ENCODE measurements at regions not wholly inside any gene's neighbourhood (a gene's known extent, or its start where the extent isn't known, plus 50 kb on each side); places are given as distances from the start of the nearest gene placed in this dataset.

DNA sequence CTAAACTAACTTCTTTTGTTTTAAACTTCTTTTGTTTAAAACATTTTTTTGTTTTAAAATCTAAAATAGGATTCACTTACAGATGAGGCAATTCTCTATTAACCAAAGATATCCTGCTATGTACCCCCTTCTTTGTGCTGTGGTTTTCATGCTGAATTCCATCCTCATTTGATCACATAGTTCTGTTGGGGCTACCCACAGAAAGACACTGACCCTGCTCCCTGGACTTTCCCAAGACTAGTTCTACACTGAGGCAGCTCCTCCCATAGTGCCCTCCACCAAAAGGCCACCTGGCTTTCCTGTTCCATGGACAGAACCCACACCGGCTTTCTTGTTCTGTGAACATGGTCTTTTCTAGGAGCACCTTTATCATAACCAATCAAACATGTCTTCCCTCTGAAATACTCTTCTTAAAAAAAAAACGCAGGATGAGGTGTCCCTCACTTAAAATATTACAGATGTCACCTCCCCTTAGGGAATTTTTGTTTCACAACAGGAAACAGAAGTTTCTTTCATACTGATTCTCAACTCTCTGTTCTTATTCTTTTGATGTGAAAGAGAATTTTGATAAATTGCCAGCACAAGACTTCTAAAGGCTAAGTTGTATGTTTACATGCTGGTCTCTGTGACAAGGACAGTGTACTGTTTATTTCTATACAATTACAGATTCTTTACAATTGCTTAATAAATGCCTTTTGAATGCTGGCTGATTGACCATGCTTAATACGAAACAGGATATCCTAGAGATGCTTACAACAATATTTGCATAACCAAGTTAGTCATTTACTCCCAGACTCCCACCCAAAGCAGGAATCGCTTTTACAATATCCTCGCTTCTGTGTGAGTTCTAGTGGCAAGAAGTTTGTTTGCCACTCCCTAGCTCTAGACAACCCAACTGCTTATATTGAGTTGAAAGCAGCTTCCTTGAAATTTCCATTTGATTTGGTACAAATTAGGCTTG, 300.4 kb downstream of the DTWD2 start:
- DNase-seq, result no peak

DNA sequence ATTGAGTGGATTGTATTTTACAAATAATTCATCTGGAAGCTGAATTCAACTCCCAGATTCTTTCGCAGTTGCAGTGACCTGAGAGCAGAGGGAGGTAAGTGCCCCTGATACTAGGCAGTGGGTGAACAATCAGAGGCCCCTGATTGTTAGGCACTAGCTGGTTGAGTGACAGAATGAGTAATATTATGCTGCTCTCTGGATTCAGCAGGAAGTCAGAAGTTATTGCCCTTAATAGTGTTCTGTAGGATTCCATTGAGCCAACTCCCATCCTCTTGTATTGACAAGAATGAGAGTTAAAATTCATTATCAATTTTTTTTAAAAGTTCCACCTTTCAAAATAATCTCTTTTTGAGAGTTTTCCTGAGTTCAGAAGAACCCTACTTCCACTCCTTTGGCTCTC, 301.2 kb downstream of the DTWD2 start:
- DNase-seq, result no peak

DNA sequence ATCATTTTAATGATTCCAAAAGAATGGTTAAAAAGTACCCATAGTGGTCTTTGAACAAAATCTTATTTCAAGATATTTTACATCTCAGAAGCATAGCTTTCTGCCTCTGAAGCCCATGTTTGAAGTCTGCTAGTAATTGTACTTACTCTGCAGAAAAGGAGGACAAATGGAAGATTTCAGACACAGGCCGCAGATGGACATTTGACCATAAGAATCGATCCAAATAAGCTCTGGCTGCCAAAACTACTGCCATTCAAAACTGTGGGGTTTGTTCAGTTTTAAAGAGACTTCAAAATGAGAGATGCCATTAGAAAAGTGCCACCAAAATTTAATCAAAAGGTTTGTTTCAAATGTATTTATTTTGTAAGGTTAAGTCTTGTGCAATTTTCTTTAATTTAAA, 306.7 kb downstream of the DTWD2 start:
- no peak for DNase-seq

DNA sequence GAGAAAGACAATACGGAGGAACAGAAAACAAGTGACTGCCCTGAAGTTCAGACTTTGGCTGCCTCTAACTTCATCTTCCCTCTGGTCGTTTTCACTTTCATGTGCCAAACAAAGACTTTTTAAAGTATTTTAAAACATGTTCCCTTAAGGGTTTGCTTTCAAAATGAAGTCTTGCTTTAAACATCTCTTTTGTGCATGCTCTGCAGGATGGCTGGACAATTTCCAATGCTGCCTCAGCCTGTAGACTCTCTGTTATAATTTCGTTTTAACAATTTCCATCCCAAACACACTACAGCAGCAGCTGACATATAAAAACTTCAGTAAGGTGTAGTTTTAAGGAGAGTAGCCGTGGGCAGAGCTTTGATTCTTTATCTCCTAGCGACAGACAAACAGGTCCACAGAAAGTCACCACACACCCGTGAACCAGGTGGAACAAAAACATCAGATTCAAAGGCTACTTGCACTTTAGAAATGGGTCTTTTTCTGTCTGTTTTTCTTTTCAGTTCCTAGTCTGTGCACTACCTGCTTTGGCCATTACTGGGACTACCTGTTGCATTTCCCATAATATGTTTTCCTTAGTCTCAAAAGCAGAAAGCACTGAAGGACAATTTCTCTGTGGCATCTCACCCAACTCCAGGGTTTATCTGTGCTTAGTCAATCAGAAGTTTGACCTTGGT, 308.9 kb downstream of the DTWD2 start:
- DNase-seq, result no peak

DNA sequence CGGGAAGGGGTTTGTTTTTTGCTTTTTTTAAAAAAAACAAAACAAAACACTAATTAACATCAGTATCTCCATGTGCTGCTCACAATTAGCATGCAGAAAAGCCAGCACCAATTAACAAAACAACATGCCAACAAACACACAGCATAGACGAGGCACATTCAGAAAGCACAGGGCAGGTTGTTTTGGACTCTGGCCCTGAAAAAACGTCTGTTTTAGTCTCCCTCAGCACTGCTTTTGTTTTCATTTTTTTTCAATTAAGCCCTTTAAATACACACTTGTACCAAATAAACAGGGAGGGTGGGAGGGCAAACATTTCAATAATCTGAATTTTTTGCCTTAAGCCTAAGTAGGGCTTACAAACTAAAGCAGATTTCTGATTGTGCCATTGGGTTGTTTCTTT, 309.6 kb downstream of the DTWD2 start:
- no peak for DNase-seq

DNA sequence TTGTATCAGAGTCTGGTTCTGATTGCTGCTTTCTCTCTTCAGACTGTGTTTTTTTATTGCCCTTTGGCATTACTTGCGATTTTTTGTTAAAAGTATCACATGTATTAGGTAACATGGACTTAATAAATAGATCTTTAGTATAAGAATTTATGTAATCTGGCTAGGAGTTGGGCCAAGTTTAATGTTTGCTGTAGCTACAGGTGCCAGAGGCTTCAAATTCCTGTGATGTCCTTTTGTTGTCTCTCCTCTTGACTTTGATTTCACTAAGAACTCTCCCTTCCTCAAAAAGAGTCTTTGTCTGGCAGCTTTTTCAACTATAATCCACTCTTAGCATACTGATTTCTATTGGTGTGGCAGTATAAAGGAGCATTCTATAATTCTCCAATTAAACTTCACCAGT, 313.1 kb downstream of the DTWD2 start:
- no peak for DNase-seq

DNA sequence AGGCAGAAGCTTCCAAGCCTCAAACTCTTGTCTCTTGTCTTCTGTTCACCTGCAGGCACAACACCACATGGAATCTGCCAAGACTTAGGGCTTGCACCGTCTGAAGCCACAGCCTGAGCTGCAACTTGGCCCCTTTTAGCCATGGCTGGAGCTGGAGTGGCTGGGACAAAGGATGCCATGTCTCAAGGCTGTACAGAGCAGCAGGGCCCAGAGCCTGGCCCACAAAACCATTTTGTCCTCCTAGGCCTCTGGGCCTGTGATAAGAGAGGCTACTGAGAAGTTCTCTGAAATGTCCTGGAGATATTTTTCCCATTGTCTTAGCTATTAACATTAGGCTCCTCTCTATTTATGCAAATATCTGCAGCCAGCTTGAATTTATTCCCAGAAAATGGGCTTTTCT, 330.8 kb downstream of the DTWD2 start:
- no peak for DNase-seq

DNA sequence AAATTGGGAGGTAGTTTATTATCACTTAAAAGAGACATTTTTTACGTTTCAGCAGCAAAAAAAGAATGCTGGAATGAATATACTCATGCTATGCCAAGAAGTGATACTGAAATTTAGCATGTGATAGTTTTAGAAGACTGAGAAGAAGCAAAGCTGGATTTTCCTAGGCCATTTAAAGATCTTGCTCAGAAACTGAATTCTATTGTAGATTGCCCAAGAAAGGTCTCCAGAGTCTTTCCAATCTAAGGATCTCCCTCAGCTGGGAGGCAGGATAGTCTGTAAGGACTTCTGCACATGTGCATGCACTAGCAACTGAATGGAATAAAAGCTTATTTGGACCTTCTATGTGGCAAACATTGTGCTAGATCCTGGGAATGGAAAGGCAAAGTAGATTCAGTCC, 334.5 kb downstream of the DTWD2 start:
- DNase-seq, result no peak

DNA sequence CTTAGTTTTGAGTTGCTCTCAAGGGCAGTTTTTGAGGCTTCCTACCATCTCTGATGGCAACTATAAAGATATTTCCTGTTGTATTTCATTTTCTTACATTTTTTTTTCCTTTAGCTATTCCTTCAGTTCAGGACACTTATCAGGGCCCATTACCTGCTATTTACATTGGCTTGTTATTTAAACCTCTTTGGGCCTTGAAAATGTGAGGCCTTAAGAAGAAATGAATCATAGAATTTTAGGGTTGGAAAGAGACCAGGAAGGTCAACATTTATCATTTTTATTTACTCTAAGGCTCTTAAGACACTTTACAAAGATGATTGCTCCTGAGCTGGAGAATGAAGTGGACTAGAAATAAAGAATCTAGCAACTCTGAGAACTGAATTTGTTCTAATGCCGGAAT, 335.2 kb downstream of the DTWD2 start:
- no peak for DNase-seq

DNA sequence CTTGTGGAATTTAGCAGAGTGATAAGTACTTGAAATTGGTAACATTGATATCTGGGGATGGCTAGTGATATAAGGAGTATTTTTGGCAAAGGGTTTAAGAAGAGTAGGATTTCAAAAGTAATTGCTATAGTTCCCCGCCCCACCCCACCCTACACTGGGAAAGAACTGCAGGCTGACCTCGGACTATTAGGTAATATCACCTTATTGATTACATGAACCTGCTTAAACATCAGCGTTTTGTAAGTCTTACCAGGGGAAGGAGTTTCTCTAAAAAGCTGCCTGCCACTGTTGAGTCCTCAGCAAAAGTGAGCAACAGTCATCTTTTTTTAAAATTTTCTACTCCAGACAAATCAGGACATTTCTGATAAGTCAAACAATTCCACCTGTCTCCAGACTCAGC, 337.3 kb downstream of the DTWD2 start:
- DNase-seq, result no peak

DNA sequence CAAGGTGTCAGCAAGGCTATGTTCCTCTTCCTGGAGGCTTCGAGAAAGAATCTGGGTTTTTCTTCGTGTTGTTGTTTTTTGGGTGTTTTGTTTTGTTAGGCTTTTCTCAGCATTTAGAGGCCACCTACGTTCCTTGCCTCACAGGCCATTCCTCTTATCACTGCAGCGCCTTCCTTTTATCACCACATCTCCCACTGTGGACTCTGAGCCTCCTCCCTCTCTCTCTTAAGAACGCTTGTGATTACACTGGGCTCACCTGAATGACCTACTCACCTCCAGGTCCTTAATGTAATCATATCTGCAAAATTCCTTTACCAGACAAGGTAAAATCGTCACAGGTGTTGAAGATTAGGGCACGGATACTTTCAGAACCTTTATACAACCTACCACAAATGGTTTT, 340.8 kb downstream of the DTWD2 start:
- no peak for DNase-seq

DNA sequence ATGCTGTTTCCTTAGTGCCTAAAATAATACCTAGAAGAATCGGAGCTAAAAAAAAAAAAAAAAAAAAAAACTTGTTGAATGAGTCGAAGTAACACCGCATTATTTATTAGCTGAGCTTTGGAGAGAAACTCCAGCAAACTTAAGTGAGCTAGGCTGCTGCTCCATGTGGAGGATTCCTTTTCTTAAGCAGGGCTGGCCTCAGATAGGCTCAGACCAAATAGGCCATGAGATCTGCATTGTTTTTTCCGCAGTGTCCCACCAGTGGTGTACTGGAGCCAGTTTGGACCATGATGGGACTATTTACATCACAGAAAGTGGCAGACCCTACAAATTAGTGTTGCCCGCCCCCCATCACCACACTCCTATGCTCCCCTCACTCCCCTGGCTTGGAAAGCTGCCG, 341.4 kb downstream of the DTWD2 start:
- no peak for DNase-seq

DNA sequence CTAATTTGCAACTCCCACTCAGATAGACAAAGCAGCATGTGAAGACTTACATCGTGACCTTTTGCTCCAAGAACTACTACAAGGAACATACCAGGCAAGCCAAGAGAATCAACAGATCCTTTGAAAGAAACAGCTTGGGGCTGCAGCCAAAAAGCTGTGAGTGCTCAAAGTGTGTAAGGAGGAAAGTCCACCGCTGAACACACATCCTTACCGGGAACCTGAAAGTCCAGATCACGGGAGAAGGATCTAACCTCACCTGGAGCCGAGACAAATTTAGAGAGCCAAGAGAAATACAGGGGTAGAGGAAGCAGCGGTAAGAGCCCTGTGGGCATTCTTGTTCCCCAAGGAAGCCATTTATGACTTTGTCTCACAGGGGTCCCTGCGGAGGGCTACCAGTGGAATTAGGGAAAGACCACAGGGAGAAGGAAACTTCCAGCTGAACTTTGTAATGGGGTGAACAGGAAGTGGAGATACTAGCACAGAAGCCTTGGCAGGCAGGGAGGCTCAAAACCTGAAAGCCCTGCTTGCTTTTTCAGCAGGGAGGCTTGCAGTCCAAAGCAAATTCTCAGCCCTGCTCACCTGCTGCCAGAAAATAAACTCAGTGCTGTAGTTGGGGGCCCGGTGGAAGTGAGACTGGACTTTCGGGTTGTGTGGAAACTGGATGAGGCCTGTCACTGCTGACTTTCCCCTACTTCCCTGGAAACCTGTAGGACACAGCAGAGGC, 350.2 kb downstream of the DTWD2 start:
- no peak for DNase-seq

DNA sequence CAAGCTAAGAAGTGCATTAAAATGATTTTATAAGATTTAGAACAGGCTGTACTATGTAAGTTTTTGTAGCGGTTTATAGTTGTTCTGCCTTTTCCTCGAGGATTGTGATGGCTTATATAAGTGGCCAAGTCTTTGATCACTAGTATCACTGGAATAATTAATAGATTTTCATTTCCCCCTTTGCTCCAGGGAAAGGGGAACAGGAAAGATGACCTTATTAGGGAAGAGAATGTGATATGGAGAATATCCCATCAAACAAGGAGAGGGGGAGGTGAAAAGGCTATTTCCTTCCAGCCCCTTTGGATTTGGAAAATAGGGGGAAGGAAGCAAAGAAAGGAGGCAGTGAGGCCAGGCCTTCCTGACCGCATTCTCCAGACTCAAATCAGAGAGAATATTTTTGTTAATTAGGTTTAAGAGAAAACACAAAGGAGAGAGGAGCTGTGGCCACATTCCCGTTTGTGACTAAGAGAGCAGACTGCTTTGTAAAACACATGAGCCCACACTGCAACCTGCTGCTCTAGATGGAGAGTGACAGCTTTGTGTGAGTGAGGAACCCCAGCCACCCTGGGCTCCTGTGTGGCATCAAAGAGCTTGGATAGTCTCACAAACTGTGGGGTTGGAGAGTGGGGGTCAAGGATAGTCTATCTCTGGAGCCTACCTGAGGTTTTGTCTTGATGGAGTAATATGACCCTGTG, 359.5 kb downstream of the DTWD2 start:
- no peak for DNase-seq

DNA sequence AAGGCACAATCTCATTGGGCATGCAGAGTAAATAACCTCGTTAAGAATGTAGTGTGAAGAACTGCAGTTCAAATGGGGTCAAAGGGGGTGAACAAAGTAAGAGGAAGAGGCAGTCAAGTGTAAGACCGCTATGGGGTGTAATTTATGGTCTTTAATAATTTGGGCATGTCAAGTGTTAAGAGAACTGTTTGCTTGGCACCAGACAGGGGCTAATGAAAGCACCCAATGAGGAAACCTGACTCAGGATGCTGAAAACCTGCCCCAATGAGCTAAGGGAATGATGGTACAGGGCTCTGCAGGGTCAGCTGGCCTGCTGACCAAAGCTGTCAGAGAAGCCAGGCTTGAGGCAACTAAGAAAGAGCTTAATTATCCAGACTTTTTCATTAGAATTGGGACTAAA, 368.1 kb downstream of the DTWD2 start:
- DNase-seq, result no peak

DNA sequence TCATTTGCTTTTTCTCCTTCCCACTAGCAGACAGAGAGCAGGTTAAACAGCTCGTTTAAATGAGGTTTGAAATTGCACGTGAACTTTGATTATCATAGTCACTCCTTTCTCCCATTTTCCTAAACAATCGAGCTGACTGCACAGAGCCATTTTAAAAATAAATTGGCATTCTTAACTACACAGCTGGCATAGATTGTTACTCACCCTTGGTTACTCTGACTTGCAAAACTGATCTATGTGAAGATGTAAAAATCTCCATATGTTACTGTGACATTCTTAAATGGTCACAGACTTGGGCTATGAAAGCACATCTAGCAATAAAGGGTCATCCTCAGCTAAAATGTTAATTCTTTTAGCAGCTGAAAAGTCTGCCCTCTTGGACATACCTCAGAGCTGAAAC, 368.5 kb downstream of the DTWD2 start:
- no peak for DNase-seq

DNA sequence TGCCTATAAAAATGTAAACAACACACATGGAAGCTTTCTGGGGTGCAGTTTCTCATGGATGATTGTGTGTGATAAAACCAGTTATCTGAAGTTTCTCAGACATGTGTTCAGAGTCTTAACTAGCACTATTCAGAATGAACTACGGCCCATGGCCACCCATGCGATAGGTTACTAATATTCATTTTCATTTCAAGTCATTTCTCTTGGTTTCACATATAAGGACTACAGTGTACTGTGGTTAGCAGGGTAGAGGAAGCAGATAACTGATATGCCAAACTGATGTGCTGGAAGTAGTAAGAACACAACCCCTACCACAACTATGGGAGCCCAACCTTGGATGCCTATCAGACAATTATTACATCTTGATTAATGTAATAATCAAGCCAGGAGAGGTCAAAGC, 372.1 kb downstream of the DTWD2 start:
- no peak for DNase-seq

DNA sequence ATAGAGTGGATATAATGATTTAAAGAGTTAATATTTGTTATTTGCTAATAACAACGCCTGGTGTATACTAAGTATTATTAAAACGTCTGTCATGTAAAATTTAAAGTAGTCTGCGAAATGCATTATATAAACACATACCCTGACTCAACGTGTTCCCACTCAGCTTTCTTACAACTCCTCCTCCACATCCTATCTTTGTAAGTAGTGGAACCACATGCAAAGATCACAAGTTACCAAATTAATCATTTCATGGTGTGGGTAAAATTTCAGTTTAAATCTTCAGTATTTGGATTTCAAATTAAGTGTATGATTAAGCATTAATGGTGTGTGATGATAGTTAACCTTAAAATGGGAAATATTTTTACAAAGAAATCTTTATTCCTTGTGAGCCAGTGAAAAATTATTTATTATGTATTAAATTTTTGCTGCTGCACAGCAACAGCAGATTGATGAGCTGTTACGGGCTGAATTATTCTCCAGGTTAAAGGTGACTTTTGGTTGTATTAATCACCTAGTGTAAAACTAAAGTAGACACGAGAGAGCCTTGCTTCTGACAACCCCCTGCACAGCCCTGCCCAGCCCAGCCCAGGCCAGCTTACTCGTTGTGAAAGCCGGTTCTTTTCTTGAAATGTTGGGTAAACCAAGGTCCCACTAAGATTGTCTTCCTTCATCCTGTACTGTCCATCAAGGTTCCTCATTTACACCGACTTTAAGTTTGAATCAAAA, 373.5 kb downstream of the DTWD2 start:
- DNase-seq, result no peak

DNA sequence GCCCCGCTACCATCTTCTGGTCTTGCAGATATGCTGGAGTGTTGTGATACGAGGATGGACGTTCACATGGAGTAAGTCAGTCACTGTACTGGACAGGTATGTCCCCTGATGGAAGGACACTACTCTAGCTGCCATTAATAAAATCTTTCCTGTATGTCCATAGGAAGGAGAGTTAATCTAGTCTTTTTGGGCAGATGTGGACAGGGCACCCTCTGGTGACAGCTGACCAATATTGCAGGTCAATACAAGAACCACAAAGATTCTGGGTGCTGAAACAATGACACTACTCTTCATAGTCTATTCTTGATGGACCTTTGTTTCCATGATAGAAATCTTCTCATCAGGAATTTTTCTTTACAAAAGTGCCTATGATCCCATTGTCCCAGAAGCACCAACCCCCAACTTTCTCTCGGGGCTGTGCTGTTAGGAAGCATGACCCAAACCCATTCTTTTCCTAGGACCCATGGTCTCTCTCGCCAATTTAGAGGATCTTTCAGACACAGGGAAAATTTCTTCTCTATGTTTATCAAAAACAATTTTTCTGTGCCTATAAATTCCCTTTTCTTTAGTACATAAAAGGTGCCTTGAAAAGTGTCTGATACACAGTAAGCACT, 376.9 kb downstream of the DTWD2 start:
- no peak for DNase-seq

DNA sequence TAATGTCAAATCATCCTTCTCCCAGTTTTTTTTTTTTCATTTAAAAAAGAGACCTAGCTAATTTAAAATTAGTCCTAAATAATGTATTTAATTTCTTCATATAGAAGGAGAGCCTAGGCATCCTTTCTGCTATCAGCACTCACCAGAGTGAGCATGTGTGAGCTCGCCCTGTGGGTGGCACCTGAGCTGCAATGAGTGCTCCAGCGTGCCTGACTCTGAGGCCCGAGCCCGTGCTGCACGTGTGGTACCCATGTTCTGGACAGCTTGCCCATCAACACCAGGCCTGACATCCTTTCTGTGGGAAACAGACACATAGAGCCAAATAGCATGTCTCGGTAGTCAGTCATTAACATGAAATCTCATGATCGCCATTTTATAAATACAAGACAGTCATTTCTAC, 381.4 kb downstream of the DTWD2 start:
- DNase-seq, result no peak

DNA sequence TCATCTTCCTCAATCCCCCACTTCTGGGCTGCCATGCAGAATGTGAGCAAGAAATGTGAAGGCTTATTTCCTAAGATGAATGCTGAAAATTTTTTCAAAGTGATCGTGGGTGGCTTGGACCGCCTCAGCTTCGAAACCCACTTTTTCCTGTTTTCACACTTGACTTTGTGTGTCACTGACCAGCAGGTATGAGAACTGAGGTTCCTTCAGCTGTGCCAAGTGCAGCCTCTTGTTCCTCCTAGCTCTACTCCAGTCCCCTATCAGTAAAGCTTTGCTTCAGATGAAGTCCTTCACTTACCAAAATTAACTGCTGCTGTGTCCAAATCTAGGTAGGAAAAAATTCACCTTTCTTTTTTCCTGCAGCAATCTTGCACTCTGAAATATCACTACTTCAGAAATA, 382.6 kb downstream of the DTWD2 start:
- DNase-seq, result no peak

DNA sequence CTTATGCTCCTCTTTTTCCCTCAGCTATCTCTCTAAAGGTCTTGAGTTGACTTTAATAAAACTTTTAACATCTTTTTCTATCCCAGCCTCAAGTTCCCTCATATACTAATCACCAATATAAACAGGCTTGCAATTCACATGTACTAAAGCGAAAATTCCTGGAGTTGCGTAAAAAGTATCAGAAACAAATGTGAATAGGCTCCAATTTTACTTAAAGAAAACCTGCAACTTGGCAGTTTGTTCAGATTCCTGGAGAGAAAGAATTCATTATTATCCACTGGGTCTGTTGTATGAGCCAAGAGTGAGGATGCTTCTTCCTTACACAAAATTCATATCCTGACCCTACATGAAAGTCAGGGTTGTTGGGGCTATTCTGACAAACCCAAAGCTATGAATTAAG, 384.2 kb downstream of the DTWD2 start:
- DNase-seq, result no peak

Data from CD4-positive, alpha-beta T cell treated with Interleukin-1 beta for 1 hour (primary cell).